ENCODE measurements at regions not wholly inside any gene's neighbourhood (a gene's known extent, or its start where the extent isn't known, plus 50 kb on each side); places are given as distances from the start of the nearest gene placed in this dataset.

DNA sequence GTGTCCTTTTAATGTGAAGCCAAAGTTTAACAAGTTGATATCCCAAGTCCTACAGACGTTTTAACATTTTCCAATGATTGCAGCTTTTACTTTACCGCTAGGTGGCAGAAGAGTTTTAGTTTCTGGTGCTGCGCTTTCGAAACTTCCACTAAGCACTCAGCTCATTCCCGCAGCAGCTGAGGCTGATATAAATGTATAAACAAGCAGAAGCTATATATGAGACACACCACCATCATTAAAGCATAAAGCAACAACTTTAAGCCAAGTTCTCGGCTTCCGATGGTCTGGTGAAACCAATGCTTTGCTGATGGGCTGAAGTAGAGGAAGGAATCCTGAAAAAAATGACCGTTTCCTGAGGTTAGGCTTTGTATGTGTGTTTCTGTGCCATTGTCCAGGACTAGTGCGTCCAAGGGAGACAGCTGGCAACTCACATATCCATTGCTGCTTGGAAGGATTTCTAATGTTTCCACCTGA, 753.9 kb downstream of the OLFM4 start:
- Mint-ChIP-seq H3K9me3 (no peaks in the 10 kb centered on the region), H3K4me3 (peak overlapping the region; percentile 63), H3K36me3 (no peaks in the 10 kb centered on the region), H3K27me3 (peaks cover 9% of the 10 kb centered on the region), H3K4me1 (ENCODE audit: unreplicated experiment) (peaks cover 15% of the 10 kb centered on the region), H3K27ac (no peak overlapping the region)
- no peak for DNase-seq (ENCODE audit: extremely low spot score, unreplicated experiment)
- TF ChIP-seq, protein P1, sequence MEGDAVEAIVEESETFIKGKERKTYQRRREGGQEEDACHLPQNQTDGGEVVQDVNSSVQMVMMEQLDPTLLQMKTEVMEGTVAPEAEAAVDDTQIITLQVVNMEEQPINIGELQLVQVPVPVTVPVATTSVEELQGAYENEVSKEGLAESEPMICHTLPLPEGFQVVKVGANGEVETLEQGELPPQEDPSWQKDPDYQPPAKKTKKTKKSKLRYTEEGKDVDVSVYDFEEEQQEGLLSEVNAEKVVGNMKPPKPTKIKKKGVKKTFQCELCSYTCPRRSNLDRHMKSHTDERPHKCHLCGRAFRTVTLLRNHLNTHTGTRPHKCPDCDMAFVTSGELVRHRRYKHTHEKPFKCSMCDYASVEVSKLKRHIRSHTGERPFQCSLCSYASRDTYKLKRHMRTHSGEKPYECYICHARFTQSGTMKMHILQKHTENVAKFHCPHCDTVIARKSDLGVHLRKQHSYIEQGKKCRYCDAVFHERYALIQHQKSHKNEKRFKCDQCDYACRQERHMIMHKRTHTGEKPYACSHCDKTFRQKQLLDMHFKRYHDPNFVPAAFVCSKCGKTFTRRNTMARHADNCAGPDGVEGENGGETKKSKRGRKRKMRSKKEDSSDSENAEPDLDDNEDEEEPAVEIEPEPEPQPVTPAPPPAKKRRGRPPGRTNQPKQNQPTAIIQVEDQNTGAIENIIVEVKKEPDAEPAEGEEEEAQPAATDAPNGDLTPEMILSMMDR (conservative IDR thresholded peaks at IDR 0.05) = peak; percentile 92

DNA sequence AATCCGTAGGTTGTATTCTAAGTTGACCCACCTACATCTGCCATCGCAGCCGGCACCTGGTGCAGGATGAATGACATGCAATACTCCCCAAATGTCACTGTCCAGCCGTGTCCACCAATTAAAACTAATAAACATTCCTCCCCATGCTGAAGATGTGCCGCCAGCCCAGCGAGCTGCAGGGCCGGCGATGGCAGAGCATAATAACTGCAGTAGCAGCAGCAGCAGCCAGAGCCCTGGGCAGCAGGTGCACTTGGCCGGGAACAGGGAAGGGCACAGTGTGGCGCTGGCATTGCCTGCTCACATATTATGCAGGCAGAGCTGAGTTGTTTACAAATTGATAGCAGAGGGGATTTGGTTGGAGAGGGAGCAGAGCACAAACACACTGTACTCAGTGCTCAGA, 754.9 kb downstream of the OLFM4 start:
- TF ChIP-seq, protein P1 (conservative IDR thresholded peaks at IDR 0.05) = no peak
- no peak overlapping the region for H3K27ac Mint-ChIP-seq
- H3K4me3 Mint-ChIP-seq = no peak overlapping the region
- H3K36me3 Mint-ChIP-seq = no peaks in the 10 kb centered on the region
- peaks cover 11% of the 10 kb centered on the region for H3K4me1 Mint-ChIP-seq (ENCODE audit: unreplicated experiment)
- no peak for DNase-seq (ENCODE audit: extremely low spot score, unreplicated experiment)
- H3K9me3 Mint-ChIP-seq = no peaks in the 10 kb centered on the region
- H3K27me3 Mint-ChIP-seq = peaks cover 9% of the 10 kb centered on the region

DNA sequence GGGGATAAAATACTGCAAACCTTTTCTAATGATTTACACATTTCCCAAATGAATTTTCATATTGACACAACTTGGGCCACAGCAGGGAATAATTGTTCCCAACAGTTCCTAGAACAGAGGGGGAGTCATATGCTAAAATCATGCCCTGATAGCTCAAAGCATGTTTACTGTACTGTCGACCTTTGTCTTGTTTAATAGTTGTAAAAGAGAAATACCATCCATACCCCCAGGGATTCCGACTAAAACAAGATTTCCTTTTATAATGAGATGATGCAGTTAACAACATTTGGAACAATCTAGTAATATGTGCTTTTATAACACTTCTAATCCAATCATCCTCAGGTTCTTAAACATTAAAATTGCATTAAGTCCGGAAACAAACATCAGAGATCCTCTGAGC, 759.7 kb downstream of the OLFM4 start:
- no peak overlapping the region for H3K27ac Mint-ChIP-seq
- no peaks in the 10 kb centered on the region for H3K9me3 Mint-ChIP-seq
- no peak for DNase-seq (ENCODE audit: extremely low spot score, unreplicated experiment)
- no peaks in the 10 kb centered on the region for H3K4me1 Mint-ChIP-seq (ENCODE audit: unreplicated experiment)
- H3K4me3 Mint-ChIP-seq = no peak overlapping the region
- TF ChIP-seq, protein P1 (conservative IDR thresholded peaks at IDR 0.05) = no peak
- peaks cover 5% of the 10 kb centered on the region for H3K27me3 Mint-ChIP-seq
- no peaks in the 10 kb centered on the region for H3K36me3 Mint-ChIP-seq

DNA sequence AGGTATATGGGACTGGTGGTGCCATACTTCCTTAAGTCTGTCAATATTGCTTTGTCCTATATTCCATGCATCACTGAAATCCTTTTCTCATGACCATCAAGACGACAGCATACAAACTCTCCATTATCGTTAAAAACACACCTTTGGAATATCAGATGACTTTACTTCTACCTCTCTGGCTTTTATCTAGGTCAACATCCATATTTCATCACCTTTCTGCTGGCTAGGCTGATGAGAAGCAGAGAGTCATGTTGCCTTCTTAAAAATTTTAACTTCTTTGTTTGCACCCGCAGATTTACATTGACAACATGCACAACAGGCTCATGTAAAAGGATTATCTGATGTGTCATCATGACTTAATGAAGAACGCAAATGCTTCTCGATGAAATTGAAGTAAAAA, 771.4 kb downstream of the OLFM4 start:
- Mint-ChIP-seq H3K9me3 (peaks cover 4% of the 10 kb centered on the region), H3K27ac (no peak overlapping the region), H3K4me1 (ENCODE audit: unreplicated experiment) (no peaks in the 10 kb centered on the region), H3K36me3 (no peaks in the 10 kb centered on the region), H3K4me3 (no peak overlapping the region), H3K27me3 (no peaks in the 10 kb centered on the region)
- TF ChIP-seq, protein P1 (conservative IDR thresholded peaks at IDR 0.05) = no peak
- no peak for DNase-seq (ENCODE audit: extremely low spot score, unreplicated experiment)

DNA sequence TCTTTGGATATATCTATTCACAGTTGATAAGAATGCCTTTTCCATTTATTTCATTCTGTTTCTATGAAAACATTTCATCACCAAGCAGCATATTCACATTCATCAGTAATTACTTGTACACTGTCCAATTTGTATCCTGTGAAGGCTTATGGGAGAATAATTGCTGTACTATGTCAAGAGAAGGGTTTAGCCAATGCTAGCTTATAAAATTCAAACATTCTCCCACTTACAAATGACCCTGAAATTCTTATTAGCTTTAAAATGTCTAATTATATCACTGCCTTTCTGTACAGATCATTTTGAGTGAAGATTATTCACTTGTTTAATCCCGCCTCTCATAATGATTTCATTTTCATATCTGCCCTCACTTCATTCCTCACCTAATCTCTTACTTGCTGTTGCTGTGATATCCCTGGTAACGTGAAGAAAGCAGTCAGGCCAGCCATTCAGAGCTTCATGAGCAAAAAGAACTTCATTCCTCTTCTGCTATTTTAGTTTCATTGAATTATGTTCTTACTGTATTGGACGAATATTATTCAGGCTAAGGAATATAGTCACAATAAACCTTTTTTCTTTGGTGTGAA, 778.7 kb downstream of the OLFM4 start:
- H3K36me3 Mint-ChIP-seq = no peaks in the 10 kb centered on the region
- H3K27ac Mint-ChIP-seq = no peak overlapping the region
- H3K9me3 Mint-ChIP-seq = no peaks in the 10 kb centered on the region
- no peaks in the 10 kb centered on the region for H3K27me3 Mint-ChIP-seq
- DNase-seq (ENCODE audit: extremely low spot score, unreplicated experiment) = no peak
- TF ChIP-seq, protein P1 (conservative IDR thresholded peaks at IDR 0.05) = no peak
- no peaks in the 10 kb centered on the region for H3K4me1 Mint-ChIP-seq (ENCODE audit: unreplicated experiment)
- no peak overlapping the region for H3K4me3 Mint-ChIP-seq

DNA sequence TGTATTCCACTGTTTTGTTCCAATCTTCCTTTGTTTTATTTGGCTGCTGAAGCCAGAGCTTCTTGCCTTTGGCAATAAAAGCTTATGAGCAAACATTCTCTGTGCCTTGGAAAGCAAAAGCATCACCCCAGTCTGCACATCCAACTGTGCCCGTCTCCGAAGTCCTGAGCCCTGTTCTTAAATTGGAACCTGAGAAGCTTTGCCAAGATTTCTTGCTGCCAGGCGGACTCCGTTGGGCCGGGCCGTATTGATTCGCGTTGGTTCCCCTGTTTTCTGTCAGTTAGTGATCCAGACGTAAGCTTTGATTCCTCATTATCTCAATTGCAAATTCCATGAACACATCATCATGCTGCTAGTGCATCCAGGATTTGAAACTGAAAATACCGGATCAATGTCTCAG, 793.0 kb downstream of the OLFM4 start:
- TF ChIP-seq, protein P1 (conservative IDR thresholded peaks at IDR 0.05) = no peak
- no peak for DNase-seq (ENCODE audit: extremely low spot score, unreplicated experiment)
- H3K27me3 Mint-ChIP-seq = no peaks in the 10 kb centered on the region
- H3K9me3 Mint-ChIP-seq = no peaks in the 10 kb centered on the region
- no peaks in the 10 kb centered on the region for H3K4me1 Mint-ChIP-seq (ENCODE audit: unreplicated experiment)
- no peak overlapping the region for H3K27ac Mint-ChIP-seq
- H3K36me3 Mint-ChIP-seq = no peaks in the 10 kb centered on the region
- H3K4me3 Mint-ChIP-seq = no peak overlapping the region
